Stimulated activated CD8-positive, alpha-beta memory T cell treated with anti-CD3 and anti-CD28 coated beads, Interleukin-4, amount 100 ng/mL, for 4 hours (primary cell): ENCODE measurements at regions not wholly inside any gene's neighbourhood (a gene's known extent, or its start where the extent isn't known, plus 50 kb on each side); places are given as distances from the start of the nearest gene placed in this dataset.
"Not testable (repeated sequence)": the region's sequence is repeated elsewhere in the genome, so short reads cannot be mapped to it uniquely, and the experiment has no call there.

Source experiments
- DNase-seq, 2 donors: peaks; one replicate each; pipeline ENCODE4 v3.0.0-alpha.2; 2020; ENCODE audit warnings: low read depth in 2 of 2, low spot score in 1 of 2

DNA sequence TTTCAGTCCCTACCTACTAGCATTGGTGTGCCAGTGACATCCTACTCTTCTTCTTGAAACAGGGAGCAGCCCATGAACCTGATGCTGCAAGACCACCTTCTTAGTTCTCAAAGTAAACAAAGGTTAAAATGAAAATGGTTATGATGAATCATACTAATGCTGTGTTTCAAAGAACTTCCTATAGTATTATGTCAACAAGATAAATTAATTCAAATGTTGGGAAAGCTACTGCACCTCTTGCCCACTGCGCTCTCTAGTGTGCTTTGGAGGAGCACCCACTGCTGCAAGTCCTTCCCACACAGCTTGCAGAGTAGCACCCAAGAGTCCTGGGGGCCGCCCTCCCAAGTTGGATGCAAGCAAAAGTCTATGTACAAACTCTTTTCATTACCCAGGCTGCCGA, 81.1 kb downstream of the CD200R1L start:
- no peak for DNase-seq

GRCh38 chr3:112763258-112763657, 83.4 kb downstream of the CD200R1L start:
- DNase-seq: no peak

DNA sequence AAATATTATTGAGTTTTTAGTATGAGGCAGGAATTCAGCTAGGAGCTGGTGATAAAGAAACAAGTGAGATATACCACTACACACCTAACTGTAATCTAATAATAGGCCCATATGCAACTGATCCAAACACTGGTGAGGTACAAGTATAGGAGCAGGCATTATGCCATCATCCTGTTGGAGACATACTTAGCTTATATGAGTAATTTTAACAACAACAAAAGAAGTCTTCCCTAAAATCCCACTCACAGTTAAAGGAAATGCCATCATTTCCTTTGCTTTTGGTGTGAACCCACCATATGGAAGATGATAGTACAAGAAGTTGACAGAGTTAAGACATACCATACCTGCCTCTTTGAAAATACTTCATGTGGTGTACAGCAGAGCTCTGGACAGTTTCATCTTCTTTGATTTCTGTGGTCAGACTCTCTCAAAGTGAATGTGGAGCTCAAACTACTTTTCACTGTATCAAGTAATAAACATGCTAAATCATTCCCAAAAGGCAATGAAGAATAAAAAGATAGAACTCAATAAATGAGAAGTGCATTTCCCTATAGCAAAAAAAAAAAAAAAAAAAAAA, 85.5 kb downstream of the CD200R1L start:
- no peak for DNase-seq

DNA sequence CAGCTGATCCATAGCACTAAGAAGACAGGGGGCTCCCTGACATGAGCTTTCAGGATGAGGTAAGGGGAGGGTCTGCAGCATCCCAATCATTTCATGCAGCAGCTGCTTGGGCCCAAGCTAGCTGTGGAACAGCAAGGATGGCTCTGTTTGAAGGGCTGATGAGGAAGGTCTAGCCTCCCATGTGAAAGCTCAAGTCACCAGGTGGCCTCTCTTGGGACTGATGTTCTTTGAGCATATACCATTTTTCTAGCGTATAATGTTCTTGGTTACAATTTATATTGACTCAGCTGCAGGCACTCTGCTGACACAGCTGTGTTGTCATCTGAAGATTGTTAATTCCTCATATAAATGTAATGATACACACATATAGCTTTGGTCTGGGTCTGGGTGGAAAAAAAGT, 87.0 kb downstream of the CD200R1L start:
- no peak for DNase-seq

DNA sequence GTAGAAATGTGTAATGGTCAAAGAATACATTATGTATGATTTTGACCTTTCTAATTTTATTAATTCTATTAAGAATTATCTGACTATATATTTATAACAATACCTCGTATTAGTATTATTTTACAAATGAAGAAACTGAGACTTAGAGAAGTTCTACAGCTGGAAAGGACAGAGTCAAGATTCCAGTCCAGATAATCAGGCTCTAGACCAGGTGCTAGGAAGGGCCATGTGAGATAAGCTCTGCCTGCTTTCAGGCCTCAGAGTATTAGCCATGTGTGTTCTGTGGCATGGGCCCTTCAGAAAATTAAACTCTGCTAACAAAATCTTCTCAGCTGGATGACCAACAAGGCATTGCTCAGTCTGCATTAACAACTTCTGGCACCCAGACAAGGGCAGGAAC, 87.5 kb downstream of the CD200R1L start:
- DNase-seq: no peak

DNA sequence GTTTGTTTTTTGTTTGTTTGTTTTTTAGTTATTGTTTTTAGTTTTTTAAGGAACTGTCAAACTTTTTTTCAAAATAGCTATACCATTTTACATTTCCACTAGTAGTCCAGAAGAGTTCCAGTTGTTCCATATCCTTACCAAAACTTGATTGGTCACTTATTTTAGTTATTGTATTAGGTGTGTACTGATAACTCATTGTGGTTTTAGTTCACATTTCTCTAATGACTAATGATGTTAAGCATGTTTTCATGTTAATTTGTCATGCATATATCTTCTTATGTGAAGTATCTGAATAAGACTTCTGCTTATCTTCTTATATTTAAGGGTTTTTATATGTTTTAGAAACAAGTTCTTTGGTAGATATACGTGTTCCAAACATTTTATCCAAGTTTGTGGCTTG, 89.5 kb downstream of the CD200R1L start:
- DNase-seq: no peak

DNA sequence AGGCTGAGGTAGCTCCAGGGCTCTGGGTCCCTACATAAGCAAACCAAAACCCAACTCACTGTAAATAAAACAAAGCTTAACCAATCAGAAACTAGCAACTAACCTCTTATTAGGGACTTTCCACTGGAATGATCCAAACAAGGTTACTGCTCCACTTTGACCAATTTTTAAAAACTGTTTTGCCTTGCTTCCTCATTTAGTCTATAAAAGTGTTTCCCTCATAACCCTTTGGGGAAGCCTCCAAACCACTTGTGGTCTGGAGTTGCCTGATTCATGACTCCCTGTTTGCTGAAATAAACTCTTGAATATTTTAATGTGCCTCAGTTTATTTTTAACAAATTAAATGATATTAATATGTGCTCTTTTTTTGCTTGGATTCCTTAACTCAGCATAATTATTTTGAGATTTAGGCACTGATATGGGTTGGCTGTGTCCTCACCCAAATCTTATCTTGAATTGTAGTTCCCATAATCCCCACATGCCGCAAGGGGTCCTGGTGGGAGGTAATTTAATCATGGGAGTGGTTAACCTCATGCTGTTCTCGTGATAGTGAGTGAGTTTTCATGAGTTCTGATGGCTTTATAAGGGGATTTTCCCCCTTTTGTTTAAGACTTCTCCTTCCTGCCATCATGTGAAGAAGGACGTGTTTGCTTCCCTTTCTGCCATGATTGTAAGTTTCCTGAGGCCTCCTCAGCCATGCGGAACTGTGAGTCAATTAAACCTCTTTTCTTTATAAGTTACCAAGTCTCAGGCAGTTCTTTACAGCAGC, 90.6 kb downstream of the CD200R1L start:
- no peak for DNase-seq

DNA sequence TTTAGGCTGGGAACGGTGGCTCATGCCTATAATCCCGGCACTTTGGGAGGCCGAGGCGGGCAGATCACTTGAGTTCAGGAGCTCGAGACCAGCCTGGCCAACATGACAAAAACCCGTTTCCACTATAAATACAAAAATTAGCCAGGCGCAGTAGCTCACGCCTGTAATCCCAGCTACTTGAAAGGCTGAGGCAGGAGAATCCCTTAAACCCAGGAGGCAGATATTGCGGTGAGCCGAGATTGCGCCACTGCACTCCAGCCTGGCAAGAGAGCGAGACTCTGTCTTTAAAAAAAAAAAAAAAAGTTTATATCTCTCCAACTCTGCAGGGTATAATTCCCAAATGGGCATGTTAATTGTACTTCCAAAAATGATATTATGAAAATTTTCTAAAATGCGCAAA, 91.6 kb downstream of the CD200R1L start:
- DNase-seq: not testable (repeated sequence)

DNA sequence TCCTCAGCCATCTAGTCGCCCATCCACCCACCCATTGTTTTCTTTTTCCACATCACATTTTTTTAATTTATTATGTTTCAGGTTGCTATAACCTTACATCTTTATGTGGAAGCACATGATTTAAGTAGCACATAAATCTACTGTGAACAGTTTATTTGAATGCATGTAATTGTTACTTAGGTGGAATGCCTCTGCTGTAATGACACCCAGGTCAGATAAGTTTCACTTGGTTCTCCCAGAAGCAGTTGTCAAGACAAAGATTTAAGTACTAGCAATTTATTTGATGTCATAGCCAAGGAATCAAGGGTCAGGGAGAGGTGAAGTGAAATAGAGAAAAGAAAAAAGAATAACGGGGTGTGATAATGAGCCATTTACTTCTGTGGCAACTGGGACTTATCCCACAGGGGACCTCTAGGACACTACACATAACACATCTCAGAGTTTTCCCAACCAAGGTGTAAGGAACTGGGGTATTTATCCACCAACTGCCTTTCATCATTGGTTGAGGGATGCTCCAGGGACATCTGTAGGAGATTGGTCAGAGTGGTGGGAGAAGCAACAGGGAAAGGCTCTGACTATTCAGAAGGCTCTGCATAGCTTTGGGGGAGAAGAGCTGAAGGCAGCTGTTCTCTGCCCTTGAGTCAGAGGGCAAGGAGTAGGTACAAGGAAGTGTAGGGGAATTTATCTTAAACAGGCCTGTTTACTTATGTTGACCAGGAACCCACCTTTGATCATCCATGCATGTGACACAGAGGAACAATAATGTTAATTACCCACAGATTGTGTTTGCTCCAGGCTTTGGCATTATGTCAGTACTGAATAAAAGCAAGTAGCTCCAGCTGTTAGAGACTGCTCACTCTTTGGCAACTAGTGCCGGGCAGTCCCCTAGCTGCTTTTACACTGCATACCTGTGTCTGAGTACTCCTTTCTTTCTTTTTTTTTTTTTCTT, 94.8 kb downstream of the CD200R1L start:
- DNase-seq: no peak

DNA sequence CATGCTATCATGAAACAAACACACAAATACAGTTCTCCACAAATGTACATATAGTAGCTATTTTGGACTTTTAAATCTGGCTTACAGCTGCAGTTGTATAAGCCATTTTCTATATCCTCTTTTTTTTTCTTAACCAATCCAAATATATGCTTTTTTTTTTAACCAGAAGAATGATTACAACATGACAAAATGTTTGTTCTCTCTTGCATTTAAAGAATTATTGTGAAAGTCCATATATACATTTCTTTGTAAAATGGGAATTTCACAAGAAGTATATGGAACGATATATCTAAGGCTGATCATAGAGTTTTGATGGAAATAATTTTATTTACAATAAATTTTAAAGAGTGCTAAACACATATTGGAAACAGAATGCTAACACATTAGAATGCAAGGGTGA, 95.6 kb downstream of the CD200R1L start:
- no peak for DNase-seq

GRCh38 chr3:112747624-112748023, 99.0 kb downstream of the CD200R1L start:
- no peak for DNase-seq

DNA sequence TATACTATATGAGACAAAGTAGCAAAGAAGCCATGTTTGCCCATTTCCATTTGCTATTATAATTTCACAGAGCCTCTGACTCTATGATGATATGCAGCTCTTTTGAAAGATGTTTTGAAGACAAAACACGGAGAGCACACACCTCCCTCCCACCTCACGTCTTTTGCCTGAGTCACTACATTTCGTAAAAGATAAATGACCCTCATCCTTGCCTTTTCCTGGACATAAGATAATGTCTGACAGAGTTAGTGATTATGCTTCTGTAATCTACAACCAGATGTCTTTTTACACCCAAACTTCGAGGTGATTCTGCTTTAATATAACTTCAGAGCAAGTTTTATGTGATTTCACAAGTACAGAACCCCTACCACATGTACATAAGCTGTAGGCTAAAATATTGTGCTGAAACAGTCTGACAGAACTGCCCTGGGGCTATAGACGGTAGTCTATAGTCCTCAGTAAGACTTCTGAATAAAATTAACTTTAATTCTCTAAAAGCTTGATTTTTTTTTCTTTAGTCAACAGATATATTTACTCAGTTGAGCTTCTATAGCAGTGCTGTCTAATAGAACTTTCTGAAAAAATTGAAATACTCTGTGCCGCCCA, 99.9 kb downstream of the CD200R1L start:
- no peak for DNase-seq

DNA sequence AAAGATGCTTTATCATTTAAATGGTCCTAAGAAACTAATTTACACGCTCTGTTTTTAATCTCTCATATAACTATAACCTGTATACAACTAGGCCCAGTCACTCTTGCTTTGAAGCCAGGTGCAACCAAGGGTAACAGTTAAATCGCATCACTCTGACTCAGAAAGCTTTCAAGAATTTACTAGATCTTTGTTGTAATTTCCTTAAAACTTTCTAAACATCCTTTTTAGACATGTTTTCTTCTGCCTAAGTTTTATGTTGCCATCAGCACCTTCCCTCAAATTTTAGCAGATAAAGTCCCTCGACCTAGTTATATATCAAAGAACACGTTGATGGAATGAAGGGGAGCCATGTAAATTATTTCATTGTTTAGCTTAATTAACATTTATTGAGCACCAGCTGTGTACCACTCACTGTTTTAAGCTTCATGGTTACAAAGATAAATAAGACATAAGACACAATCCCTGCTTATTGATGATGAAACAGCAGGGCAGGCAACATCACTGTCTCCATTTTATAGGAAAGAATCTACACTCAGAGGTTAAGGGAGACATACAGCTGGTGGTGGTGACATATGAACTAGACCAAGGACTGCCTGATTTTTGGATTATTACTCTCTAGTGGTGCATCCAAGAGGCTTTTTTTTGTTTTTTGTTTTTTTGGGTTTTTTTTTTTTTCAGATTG, 101.0 kb downstream of the CD200R1L start:
- no peak for DNase-seq

- no peak for DNase-seq
These were observed 101.7 kb downstream of the CD200R1L start for GRCh38 chr3:112744825-112745566.

GRCh38 chr3:112744106-112744505, 102.6 kb downstream of the CD200R1L start:
- DNase-seq: no peak

- DNase-seq: no peak
These were observed 102.0 kb upstream of the CCDC80 start for GRCh38 chr3:112742934-112743333.

DNA sequence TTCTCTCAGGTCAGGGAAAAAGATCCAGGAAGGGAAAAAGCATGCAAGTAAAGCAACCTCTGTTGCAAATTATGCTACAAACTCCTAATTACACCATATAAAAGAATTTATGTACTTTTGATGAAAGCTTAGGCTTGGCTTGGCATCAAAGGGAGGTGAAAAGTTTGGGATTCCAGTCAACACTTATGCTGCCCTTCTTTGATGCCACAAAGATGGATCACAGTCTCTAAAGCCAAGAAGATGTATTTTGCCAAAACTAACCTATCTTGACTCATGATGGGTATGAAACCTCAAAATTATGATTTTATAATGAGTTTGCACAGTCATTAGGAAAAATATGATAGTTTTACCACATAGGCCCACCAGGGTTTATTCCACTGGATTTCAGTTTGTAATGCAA, 101.0 kb upstream of the CCDC80 start:
- no peak for DNase-seq

GRCh38 chr3:112740835-112741234, 99.9 kb upstream of the CCDC80 start:
- no peak for DNase-seq

GRCh38 chr3:112739252-112739965, 98.5 kb upstream of the CCDC80 start:
- DNase-seq: no peak

DNA sequence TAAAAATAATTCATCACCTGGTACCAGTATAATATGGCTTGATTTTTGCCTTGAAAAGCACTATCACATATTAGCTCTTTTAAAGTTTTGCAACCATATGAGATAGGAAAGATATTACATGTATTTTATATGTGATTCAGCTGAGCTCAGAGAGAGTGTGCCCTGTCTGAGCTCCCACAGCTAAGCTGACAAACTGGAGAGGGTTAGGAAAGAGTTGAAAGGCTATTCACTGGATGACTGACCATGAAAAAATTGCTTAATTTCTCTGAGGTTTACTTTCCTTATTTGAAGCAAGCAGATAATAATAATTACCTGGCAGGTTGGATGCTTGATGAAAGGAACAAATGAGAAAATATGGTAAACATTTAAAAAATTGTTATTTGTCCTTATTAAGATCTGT, 97.4 kb upstream of the CCDC80 start:
- DNase-seq: no peak
